ENCODE measurements at regions not wholly inside any gene's neighbourhood (a gene's known extent, or its start where the extent isn't known, plus 50 kb on each side); places are given as distances from the start of the nearest gene placed in this dataset.

DNA sequence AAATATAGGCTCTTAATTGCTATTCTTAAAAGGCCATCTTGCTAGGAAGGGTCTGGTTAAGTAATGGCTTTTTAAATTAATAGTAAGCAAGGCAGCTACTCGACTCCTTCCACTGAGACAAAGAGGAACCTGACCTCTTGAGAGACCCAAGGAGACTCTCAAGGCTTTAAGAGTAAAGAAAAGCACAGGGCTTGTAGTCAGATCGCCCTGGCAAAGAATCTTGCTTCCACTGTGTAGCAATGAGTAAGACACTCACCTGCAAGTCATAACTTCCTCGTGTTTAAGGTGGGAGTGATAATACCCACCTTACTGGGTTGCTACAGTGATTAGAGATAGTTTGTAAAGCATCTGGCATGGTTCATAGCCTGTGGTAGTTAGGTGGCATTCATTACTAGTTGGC lies 274.5 kb downstream of the TSN start:
- Histone ChIP-seq H3K4me1 (ENCODE audit: control insufficient read depth in 1 of 2, low read depth in 2 of 2) (no peaks in the 10 kb centered on the region), H3K36me3 (no peaks in the 10 kb centered on the region), H3K27ac (no peak overlapping the region), H3K9me3 (no peaks in the 10 kb centered on the region), H3K27me3 (replicated peaks; ENCODE audit: insufficient read depth) (no peaks in the 10 kb centered on the region), H3K4me3 (no peak overlapping the region)
- TF ChIP-seq, protein P1, sequence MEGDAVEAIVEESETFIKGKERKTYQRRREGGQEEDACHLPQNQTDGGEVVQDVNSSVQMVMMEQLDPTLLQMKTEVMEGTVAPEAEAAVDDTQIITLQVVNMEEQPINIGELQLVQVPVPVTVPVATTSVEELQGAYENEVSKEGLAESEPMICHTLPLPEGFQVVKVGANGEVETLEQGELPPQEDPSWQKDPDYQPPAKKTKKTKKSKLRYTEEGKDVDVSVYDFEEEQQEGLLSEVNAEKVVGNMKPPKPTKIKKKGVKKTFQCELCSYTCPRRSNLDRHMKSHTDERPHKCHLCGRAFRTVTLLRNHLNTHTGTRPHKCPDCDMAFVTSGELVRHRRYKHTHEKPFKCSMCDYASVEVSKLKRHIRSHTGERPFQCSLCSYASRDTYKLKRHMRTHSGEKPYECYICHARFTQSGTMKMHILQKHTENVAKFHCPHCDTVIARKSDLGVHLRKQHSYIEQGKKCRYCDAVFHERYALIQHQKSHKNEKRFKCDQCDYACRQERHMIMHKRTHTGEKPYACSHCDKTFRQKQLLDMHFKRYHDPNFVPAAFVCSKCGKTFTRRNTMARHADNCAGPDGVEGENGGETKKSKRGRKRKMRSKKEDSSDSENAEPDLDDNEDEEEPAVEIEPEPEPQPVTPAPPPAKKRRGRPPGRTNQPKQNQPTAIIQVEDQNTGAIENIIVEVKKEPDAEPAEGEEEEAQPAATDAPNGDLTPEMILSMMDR (IDR thresholded peaks at IDR 0.05): no peak
- ATAC-seq (ENCODE audit: insufficient number of reproducible peaks, low FRiP score, low read depth) (no peak), DNase-seq (ENCODE audit: low spot score) (no peak)

DNA sequence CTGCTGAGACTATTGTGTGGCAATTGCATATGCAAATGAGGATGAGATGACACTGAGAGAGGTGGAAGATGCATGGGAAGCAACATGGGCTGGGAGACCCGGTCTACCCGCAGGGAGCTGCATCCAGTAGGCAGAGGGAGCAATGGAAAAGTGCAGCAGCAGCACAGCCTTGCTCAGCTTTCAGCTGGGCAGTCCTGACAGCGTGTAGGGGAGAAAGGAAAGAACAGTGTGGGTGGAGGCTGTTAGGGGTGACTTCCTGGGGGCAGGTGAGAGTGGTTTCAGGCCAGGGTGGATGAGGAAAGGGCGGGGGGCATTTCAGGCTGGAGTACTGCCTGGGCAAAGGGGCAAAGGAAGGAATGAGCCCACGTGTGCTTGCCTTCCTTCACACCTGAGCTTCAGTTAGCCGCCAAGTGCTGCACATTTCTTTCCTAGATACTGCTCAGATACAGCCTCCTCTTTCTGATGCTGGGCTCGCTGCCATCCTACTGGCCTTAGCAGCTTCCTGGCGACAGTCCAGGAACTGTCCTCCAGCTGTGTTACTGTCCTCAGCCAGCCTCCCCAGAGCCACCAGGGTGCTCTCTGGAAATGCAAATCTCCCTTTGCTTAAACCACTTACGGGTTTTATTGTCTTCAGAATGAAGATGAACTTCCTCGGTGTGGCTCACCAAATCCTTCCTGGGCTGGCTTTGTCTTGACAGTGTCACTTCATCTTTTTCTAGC lies 276.3 kb downstream of the TSN start:
- TF ChIP-seq, protein P1 (IDR thresholded peaks at IDR 0.05): no peak
- Histone ChIP-seq H3K36me3 (no peaks in the 10 kb centered on the region), H3K4me1 (ENCODE audit: control insufficient read depth in 1 of 2, low read depth in 2 of 2) (no peaks in the 10 kb centered on the region), H3K9me3 (no peaks in the 10 kb centered on the region), H3K27ac (no peak overlapping the region), H3K4me3 (no peak overlapping the region), H3K27me3 (replicated peaks; ENCODE audit: insufficient read depth) (no peaks in the 10 kb centered on the region)
- DNase-seq (ENCODE audit: low spot score) (no peak), ATAC-seq (ENCODE audit: insufficient number of reproducible peaks, low FRiP score, low read depth) (no peak)

DNA sequence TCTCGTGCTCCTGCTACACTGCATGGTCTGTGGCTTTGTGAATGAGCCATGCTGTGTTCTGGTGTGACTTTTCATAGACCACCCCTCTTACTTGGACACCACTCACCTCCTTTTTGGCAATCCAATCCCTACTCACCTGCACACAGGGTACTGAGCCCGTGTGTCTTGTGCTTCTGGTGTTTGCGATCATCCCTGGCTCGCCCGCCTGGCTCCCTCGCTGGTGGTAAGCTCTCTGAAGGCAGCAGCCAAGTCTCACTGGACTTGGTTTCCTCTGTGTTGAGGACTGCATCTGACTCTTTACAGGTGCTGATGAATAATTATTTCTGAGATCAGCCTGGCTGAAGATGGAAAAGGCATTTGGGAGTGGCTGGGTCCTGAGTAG lies 276.8 kb downstream of the TSN start:
- Histone ChIP-seq H3K27me3 (replicated peaks; ENCODE audit: insufficient read depth) (no peaks in the 10 kb centered on the region), H3K4me3 (no peak overlapping the region), H3K27ac (no peak overlapping the region), H3K36me3 (no peaks in the 10 kb centered on the region), H3K9me3 (no peaks in the 10 kb centered on the region), H3K4me1 (ENCODE audit: control insufficient read depth in 1 of 2, low read depth in 2 of 2) (no peaks in the 10 kb centered on the region)
- DNase-seq (ENCODE audit: low spot score) (no peak), ATAC-seq (ENCODE audit: insufficient number of reproducible peaks, low FRiP score, low read depth) (no peak)
- TF ChIP-seq, protein P1 (IDR thresholded peaks at IDR 0.05): no peak

DNA sequence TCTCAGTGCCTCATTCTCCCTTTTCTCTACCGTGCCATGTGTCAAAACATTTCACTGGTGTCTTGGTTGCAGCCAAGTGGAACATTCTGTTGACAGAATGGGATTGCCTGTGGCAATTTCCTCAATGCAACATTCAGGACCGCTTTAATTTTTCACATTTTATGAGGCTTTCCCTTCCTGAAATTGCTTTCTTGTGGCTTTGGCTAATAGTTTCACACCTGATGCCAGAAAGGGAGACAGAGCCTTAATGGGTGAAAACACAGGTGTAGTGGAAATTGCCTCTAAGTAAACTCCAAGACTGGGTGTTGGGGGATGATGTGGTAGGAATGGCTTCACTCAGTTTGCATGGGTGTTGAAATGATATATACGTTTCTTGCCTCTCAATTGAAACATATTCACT lies 278.3 kb downstream of the TSN start:
- no peak overlapping the region for H3K4me3 ChIP-seq
- no peaks in the 10 kb centered on the region for H3K27me3 ChIP-seq (replicated peaks; ENCODE audit: insufficient read depth)
- no peak overlapping the region for H3K27ac ChIP-seq
- ATAC-seq (ENCODE audit: insufficient number of reproducible peaks, low FRiP score, low read depth): no peak
- DNase-seq (ENCODE audit: low spot score): no peak
- TF ChIP-seq, protein P1 (IDR thresholded peaks at IDR 0.05): no peak
- no peaks in the 10 kb centered on the region for H3K9me3 ChIP-seq
- H3K4me1 ChIP-seq (ENCODE audit: control insufficient read depth in 1 of 2, low read depth in 2 of 2): no peaks in the 10 kb centered on the region
- H3K36me3 ChIP-seq: no peaks in the 10 kb centered on the region

DNA sequence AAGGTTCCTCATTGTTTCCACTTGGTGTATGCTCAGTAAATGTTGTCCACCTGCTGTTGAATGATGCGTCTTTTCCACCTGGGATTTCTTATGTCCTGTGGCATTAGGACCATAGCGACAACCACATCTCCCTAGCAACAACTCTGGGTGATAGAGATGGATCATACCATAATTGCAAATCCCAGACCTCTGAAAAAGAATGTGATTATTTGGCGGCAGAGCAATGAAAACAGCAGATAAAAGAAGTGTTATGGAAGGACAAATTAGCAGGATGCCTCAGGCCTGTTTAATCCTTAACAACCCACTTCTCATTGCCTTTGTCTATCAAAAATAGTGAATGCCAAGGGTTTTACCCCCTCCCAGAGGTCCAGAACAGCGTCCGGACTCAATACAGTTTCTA lies 278.9 kb downstream of the TSN start:
- TF ChIP-seq, protein P1 (IDR thresholded peaks at IDR 0.05): no peak
- no peaks in the 10 kb centered on the region for H3K9me3 ChIP-seq
- no peak for ATAC-seq (ENCODE audit: insufficient number of reproducible peaks, low FRiP score, low read depth)
- H3K4me1 ChIP-seq (ENCODE audit: control insufficient read depth in 1 of 2, low read depth in 2 of 2): no peaks in the 10 kb centered on the region
- no peak for DNase-seq (ENCODE audit: low spot score)
- H3K27ac ChIP-seq: no peak overlapping the region
- no peaks in the 10 kb centered on the region for H3K27me3 ChIP-seq (replicated peaks; ENCODE audit: insufficient read depth)
- no peaks in the 10 kb centered on the region for H3K36me3 ChIP-seq
- H3K4me3 ChIP-seq: no peak overlapping the region
